ENCODE measurements at regions not wholly inside any gene's neighbourhood (a gene's known extent, or its start where the extent isn't known, plus 50 kb on each side); places are given as distances from the start of the nearest gene placed in this dataset.
"Not testable (repeated sequence)": the region's sequence is repeated elsewhere in the genome, so short reads cannot be mapped to it uniquely, and the experiment has no call there.

DNA sequence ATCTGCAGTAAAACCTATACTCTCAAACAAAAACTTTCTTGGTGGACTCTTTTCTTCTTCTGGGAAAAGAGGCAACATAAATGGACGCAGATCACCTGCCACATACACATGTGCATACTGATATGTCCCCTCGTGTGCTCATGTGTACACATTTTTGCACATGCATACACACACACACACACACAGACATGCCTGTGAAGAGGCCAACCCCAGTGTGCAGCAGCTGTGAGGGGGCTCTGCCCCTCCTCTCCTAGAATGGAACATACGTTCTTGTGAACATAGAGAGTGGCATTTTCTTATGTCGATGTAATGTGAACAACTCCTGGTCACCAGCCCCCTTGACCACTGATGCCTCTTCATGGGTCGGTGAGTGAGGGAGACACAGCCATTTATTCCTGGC is 188.9 kb upstream of the PLGLB2 start:
- not testable (repeated sequence) for DNase-seq

DNA sequence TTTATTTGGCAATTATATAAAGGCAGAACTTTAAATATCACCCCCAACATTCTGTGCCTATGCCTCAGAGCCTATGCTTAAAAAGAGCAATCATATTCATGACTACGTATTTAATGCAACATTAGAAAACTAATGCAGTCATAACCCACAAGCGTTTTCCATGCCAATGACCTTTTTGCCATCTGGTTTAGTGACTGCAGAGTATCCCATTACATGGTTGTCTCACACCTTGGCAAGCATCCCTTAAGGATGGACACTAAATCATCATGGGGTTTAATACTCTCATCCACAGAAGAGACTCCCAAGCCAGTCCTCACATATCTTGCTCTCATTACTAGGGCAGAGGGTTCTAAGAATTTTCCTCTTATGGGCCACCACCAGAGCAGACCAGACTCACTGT is 188.2 kb upstream of the PLGLB2 start:
- DNase-seq = not testable (repeated sequence)

DNA sequence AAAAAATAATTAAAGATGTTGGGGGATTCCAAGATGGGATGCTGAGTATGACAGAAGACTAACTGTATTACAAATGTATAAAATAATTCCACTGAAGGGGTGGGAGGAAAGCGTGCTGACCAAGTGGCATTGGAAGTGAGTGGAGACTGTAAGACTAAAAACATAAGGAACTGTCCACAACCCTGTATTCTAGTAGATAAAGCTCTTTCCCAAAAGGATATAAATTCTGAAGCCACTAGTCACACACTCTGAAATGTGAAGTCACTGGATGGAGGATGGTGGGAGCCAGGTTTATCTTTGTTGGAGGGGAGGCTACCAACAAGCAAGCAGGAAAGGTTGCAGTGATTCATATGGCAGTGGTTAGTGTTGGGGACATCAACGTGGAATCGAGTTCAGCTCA is 182.8 kb upstream of the PLGLB2 start:
- not testable (repeated sequence) for DNase-seq

DNA sequence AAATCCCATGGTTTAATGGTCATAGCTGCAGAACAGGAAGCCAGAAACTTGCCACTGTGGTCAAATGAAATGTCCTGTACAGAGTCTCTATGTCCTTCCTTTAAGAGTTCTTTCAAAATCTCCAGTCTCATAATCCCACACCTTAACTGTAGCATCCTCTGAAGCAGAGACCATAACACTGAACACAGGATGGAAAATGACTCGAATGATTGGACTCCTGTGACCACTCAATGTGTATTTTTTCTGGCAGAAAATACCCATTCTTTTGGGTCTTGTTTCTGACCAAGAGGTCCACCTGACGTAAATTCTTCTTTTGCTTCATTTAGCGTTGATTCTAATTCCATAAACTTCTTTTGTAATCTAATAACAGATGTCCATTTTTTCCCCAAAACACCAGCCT is 181.4 kb upstream of the PLGLB2 start:
- DNase-seq = not testable (repeated sequence)

DNA sequence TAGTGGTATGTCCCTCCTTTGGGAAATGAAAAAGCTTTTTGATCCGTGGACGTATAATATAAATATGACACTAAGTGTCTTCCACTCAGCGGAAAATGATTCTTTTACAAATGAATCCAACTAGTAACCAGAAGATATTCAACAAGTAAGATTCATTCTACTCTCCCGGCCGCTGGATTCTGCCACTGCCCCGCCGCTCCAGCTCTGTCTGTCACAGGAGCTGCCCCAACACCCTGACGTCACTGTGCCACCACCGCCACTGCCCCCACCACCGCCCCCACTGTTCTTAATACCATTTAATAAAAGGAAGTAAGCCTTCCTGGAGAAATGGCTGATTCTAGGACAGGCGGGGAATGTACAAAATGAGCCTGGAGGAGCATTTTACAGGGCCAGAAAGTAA is 180.8 kb upstream of the PLGLB2 start:
- not testable (repeated sequence) for DNase-seq

DNA sequence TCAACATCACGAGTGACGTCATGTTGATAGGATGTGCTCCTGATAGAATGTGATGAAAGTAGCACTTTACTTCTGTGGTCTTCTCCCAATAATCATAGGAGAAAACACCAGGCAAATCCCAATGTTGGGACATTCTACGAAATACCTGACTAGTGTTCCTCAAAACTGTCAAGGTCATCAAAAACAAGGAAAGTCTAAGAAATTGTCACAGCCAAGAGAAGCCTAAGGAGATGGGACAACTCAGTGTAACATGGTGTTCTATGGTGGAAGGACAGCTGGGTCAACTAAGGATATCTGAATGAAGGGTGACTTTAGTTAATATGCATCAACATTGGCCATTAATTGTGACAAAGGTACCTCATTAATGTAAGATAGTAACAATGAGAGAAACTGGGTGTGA is 180.0 kb upstream of the PLGLB2 start:
- DNase-seq = not testable (repeated sequence)

DNA sequence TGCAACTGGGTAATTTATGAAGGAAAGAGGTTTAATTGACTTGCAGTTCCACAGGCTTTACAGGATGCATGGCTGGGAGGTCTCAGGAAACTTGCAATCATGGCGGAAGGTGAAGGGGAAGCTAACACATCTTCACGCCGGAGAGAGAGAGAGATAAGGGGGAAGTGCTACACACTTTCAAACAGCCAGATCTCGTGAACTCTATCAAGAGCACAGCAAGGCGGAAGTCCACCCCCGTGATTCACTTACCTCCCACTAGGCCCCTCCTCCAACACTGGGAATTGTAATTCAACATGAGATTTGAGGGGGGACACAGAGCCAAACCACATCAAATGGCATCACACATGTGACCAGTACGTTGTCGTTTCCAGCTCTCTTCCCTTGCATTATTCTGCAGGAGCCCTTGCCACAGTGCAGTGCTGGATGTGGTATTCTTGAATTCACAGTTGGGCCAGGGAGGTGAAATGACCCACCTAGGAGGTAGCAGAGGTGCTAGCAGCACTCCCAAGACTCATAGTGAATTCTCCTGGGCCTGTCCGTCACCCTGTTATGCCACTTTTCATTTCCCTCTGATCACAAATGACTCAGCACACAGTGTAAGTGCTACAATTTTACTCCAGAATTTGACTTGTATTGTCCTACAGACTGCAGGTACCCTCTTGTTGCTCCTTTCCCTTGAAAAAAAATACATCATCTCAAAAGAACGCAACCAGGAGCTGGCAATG is 179.2 kb upstream of the PLGLB2 start:
- not testable (repeated sequence) for DNase-seq

DNA sequence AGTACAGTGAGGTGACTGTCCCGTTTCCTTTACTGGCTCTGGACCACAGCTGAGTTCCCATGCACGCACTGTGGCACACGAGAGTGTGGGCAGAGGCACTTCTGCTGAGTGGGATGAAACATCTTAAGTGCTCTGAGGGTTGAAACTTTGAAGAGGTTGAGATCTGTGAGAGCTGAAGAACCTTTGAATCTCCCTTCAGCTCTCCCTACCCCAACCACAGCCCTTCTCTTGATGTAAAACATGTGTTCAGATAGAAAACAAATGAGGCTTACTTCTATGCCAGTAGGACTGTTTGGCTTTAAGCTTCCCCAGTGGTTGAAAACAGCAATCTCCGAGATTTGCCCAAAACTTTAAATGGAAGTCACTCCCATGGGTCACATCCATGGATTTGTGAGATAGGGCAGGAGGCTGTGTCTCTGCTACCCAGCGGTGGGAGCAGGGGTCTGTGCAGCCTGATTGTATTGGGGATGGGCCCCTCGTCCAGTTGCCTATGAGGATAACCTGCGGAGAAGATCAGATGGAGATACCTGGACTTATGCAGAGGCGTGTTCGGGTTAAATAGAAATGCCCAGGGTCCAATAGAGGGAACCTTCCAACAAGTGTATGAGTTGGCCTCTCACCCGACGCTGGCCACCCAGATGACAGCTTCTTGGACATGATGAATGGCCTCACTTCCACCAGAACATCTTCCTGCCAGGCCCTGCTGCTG is 178.0 kb upstream of the PLGLB2 start:
- not testable (repeated sequence) for DNase-seq

DNA sequence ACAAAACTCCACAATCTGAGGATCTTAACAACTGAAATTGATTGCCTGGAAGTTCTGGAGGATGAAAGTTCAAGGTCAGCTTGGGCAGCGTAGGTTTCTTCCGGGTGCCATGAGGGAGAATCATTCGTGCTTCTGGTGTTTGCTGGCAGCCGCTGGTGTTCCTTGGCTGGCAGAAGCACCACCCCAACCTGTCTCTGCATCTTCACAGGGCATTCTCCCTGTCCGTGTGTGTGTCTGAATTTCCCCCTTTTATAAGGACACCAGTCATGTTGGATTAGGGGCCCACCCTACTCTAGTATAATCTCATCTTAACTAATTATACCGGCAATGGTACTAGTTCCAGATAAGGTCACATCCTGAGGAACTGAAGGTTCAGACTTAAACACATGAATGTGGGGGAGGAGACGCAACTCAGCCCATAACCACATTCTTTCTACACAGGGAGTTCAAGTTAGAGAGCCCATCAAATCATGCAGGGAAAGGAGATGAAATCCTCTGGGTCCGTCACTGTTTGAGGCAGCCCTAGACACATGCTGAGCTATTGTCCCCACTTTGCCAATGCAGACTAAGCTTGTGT is 175.9 kb upstream of the PLGLB2 start:
- not testable (repeated sequence) for DNase-seq

DNA sequence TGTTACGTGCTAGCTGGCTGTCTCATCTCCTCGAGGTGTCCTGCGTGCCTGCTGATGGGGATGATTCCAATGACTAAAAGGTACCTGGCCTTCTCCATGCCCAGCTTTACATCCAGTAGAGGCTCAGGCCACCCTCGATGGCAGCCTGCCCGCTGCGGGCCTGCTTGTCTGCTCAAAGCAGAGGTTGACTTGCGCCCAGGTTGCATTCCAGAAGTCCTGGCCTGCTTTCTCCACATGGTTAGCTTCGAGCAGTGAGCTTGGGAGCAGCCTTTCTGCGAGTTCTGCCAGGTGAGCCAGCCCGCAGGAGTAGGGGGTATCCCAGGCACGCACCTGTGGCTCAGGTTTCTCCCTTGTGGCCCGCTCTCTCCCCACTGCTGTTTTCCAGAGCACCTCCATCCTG is 175.0 kb upstream of the PLGLB2 start:
- not testable (repeated sequence) for DNase-seq

DNA sequence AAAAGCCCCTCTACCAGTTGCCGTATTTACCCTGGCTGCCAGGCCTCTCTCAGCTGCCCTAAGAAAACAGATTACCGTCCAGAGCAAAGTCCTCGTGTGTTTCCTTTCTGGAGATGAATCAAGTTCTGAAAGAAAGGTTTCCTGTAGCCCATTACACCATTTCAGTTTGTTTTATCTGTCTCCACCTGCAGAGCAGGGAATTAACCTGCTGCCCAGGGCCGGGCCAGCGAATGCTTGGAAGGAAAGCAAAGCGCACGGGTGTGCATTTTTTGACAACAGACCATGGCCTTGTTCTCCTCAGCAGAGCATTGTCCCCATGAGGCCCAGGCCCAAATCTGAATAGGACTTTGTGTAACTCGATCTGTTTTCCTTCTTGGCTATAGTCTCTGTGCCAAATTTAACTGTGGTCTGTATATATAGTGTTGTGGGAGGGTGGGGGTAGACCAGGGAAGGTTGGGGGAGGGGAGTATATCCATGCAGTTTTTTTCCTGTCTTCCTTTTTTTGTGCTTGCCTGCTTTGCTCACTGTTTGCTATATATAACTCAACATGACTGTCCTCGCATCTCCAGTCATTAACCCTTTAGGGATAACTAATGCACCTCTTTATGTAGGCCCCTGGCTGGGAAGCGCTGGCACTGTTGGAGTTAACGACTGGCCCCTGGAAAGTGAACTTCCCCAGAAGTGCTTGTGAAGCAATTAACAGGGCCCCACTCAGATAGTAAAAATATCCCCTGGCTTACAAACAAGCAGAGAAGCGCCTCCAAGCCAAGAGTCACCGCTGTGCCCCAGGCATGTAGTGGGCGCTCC is 174.3 kb upstream of the PLGLB2 start:
- not testable (repeated sequence) for DNase-seq

DNA sequence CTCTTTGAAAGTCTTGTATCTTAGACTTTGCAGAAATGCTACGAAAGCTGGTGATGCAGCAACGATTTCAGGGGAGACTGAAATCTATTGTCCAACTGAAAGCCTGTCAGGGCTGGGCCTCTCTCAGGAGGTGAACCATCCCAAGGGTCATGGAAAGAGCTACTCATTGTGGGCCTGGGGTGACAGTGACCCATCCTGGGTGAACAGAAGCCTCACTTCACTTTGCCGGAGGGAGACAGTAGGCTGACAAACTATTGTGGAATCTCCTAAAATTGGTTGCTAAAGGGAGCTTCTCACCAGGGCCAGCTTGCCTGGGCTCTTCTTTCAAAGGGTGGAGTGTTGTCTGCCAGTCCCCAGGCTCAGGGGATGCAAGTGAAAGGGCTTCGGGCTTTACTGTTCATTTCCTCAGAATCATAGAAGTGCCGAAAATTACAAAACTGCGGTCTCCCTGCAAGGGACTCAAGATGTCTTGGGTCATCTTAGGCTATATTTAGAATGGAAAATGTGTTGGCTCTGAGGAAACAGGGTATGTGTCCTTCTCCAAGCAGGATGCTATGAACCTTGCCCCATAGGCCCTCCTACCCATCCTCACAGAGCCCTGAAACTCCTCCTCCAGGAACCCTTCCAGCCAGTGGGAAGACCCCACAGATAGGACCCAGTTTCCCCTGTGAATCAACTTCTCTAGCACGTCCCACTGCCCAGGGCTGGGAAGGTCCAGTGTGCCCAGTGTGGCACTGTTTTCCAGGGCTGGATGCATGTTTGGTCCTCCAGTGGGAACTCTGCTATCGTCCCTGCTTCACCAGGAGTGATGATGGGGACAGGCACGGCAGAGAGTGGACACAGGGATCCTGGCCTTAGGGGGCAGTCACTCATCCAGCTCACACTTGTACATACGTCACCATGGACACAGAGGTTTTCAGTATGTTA is 173.4 kb upstream of the PLGLB2 start:
- not testable (repeated sequence) for DNase-seq

DNA sequence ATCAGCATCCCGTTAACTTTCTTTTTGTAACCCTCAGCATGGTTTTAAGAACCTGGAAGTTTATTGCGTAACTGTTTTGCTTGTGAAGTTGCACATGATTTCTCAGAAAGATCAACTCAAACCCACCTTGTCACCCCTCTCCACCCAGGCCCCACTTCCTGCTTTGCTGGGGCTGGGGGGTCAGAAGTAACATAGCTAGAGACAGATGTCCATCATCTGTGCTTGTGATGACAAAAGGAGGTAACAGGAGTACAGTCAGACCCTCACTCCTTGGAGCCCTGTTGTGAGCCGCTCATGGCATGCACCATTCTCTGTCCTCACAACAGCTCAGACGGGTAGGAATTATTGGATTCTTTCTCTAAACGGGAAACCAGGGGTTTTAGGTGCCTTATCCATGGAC is 172.7 kb upstream of the PLGLB2 start:
- DNase-seq = not testable (repeated sequence)

DNA sequence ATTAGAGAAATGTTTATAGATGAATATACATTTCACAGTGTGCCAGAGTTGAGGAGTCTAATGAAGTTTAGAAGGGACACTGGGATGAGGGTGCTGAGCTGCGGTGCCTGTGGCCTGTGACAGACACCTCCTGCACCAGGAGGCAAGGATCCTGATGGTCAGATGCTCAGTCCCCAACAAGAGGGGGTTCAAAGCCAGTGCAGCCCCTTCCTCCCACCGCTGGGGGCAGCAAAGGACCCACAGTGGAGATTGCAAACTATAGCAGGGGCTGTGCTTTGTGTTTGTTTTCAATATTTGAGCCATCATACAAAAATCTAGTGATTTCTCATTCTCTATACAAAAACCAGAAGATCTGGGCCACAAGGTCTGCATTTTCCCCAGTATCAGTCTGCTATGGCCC is 170.5 kb upstream of the PLGLB2 start:
- DNase-seq = not testable (repeated sequence)

DNA sequence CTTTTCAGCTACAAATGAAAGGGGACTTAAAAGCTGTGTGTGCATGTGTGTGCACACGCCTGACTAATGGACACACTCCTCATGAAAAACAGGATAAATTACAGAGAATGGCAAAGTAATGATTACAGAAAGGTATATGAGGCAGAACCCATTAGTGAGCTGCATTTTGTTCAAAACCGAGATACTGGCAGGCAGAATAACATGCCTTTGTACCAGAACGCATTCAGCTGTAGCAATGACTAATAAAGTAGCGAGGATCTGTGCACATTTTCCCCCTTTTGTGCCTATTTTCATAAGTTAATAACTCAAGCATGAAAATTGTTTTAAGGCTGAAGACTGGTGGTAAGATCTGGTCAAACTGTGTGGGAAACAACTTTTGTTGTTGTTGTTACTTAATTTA is 165.7 kb upstream of the PLGLB2 start:
- not testable (repeated sequence) for DNase-seq

DNA sequence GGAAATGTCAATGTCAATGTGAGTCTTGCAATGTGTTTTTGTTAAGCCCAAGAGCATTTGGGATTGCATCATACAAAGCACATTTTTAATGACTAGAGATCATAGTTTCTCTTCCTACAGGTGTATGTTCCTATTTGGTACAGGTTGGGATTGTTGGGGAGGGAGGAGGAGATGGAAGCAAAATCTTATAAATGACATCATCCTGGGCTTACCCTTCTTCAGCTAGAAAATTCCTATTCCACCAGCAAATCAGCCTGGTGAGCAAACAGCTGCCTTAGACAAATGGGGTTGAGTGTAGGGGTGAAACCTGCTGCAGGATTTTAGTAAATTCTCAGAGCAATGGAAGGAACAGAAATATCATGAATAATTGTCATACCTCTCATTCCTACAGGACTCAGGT is 165.3 kb upstream of the PLGLB2 start:
- not testable (repeated sequence) for DNase-seq

DNA sequence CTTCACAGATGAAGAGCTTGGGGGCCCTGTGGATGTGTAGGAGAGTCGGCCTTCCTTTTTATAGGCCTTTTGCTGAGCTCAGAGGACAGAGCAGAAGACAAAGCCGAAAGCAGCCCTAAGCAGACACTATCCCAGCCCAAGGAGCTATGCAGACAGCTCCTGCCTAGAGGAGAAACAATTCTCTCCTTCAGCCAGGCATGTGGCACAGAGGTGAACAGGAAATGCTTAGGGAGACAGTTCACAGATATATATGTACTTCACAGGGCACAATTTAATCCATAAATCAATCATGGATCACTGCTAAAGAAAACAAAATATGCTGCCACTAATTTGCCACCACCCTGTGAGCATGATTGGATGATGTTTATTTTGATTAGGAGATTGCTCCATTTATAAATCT is 164.5 kb upstream of the PLGLB2 start:
- not testable (repeated sequence) for DNase-seq

DNA sequence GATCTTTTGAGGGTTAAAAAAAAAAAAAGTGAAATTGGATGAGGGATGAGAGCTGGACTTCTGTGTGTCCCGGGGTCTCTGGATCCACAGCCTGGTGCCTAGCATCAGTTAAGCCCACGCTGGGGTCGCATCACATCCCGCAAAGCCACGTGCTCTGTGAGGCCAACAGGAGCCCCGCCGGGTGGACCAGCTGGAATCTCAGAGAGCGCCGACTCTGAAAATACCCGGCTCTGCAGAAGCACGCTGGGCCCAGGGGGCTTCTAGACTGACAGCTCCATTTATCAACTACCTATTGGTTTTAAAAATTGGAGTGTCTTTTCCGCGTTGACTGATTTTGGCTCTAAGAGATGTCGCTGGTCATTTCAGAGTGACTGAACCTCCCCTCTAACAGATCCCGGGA is 164.1 kb upstream of the PLGLB2 start:
- DNase-seq = not testable (repeated sequence)

DNA sequence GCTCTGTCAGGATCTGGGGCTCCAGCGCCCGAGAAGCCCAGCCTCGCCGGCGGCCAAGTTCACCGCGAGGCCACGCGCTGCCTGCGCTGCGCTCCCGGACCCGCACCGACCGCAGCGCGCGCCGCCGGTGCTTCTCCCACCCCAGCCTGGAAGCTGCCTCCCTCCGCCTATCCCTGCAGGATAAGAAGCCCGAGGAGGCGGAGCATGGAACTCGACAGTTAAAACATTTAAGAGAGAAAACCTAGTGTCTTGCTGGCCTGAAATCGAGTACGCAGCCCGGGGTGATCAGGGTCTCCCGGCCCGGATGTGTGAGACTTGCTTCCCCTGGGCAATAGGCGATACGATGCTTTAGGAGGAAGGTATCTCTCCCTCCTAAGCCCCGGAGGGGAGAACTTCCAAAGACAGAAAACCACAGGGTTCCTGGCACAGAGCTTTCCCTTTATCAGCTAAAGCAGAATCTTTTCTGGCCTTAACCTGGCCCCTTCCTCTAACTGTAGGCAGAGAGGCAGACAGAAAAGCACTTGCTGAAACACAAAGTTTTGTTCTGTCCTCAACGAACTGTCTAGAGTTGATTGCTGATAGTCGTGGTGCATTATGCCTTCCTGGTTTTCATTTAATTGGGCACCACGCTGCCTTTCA is 163.5 kb upstream of the PLGLB2 start:
- not testable (repeated sequence) for DNase-seq

DNA sequence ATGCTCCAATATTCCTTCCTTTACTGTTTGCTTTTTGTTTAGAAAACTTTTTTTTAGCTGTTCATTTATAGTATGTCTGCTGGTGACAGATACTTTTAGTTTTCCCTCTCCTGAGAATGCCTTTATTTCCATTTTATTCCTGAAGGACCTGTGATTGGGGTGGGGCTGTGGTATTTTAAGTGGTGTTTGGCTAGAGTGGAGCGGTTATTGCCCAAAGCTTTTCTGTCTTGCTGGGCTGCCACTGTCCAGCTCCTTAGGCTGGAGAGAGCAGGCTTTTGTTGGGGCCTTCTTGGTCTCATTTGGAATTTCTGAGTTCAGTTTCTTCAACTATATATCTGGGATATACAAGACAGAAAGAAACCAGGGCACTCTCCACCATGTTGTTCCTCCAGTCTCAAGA is 160.0 kb upstream of the PLGLB2 start:
- not testable (repeated sequence) for DNase-seq

DNA sequence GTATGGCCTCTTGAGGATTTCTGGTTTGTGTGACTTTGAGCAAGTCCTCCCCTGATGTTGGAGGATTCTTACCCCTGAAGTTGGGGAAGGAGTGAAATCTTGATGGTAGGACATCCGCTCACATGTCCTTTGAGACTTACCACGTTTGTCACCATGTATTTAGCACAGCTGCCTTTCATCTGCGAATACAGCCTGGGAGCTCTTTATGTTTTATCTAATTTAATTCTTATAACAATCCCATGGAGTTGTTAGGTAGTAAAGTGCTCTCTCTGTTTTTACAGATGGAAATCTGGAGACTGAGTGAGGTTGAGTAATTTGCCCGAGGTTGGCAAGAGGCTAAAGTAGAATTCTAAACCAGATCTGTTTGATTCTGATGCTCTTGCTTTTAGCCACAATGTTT is 154.9 kb upstream of the PLGLB2 start:
- not testable (repeated sequence) for DNase-seq
